Endothelial cell of umbilical vein (primary cell): ENCODE measurements at regions not wholly inside any gene's neighbourhood (a gene's known extent, or its start where the extent isn't known, plus 50 kb on each side); places are given as distances from the start of the nearest gene placed in this dataset.

Source experiments
- BruUV-seq: library from RNA; stranded (reverse); fragments of 400-500 nt; replicated peaks from 2 replicates; lab custom pipeline; 2021; lab: Mats Ljungman, UMichigan
- CTCF ChIA-PET: fragments of 300-600, 350-600 bp; sonication (Branson Sonifier 250); formaldehyde crosslinking; loops from one replicate; lab custom pipeline; 2021; ENCODE audit warnings: antibody characterized with exemption, inconsistent platforms; lab: Charles Lee
- POLR2A ChIA-PET: fragments of 300-600, 350-600 bp; sonication (Branson Sonifier 250); formaldehyde crosslinking; loops from one replicate; lab custom pipeline; 2021; ENCODE audit warnings: antibody characterized with exemption, inconsistent platforms; lab: Charles Lee
- DNase-seq: peaks from one replicate; pipeline ENCODE4 v3.0.0-alpha.2; 2011; ENCODE audit warnings: low read depth, low spot score
- FAIRE-seq: peaks from 2 replicates; lab custom pipeline; 2011; peaks lifted over from hg19 to GRCh38; lab: Jason Lieb, UNC
- H2AFZ ChIP-seq: 2 replicates; pipeline ENCODE4 v1.6.0; 2012; ENCODE audit warnings: low read depth, low read length, control low read depth, inconsistent platforms
- H3K27ac ChIP-seq: 2 replicates; pipeline ENCODE4 v1.5.1; 2011; ENCODE audit warnings: low read depth, mild to moderate bottlenecking, control low read depth, low read length, moderate library complexity; ENCODE audit not compliant: insufficient read depth
- H3K27me3 ChIP-seq, 2 experiments: 2 replicates each; pipeline versions ENCODE4 v1.6.0 to v1.6.1; 2011; ENCODE audit warnings: low read length in 2 of 2, mixed read lengths in 1 of 2; ENCODE audit not compliant: control insufficient read depth in 2 of 2, insufficient read depth in 2 of 2
- H3K36me3 ChIP-seq, 2 experiments: 2 replicates in 1 of 2; 3 replicates in 1 of 2; pipeline ENCODE4 v1.5.1; 2011; ENCODE audit warnings: low read length in 2 of 2, mild to moderate bottlenecking in 1 of 2, moderate library complexity in 1 of 2; ENCODE audit not compliant: control insufficient read depth in 2 of 2, insufficient read depth in 2 of 2; ENCODE audit errors: extremely low read depth in 1 of 2
- H3K4me1 ChIP-seq: 3 replicates; pipeline ENCODE4 v1.5.1; 2011; ENCODE audit warnings: mild to moderate bottlenecking, low read length; ENCODE audit not compliant: control insufficient read depth, insufficient read depth; ENCODE audit errors: extremely low read depth
- H3K4me2 ChIP-seq: 2 replicates; pipeline ENCODE4 v1.6.1; 2011; ENCODE audit warnings: low read length, control low read depth, mixed read lengths; ENCODE audit not compliant: insufficient read depth
- H3K4me3 ChIP-seq, 3 experiments: fragments of 200-600 bp in 1 of 3; sonication (generic), shearing (Covaris generic) in 1 of 3; replicated peaks in 1 of 3; 2 replicates each; pipeline ENCODE4 v1.5.1; 2011 to 2016; ENCODE audit warnings: control low read depth in 3 of 3, low read length in 3 of 3, mild to moderate bottlenecking in 2 of 3, inconsistent platforms in 1 of 3, low read depth in 1 of 3, moderate library complexity in 1 of 3; ENCODE audit not compliant: insufficient read depth in 1 of 3
- H3K79me2 ChIP-seq: 2 replicates; pipeline ENCODE4 v1.6.0; 2012; ENCODE audit warnings: low read length, inconsistent platforms; ENCODE audit not compliant: control insufficient read depth, insufficient read depth
- H3K9ac ChIP-seq: replicated peaks from 2 replicates; pipeline ENCODE3; 2011; ENCODE audit warnings: low read length, control low read depth; ENCODE audit not compliant: insufficient read depth; ENCODE audit errors: extremely low read depth
- H3K9me1 ChIP-seq: replicated peaks from 3 replicates; pipeline ENCODE4 v1.6.0; 2011; ENCODE audit warnings: mild to moderate bottlenecking, low read length; ENCODE audit not compliant: control insufficient read depth, insufficient read depth; ENCODE audit errors: extremely low read depth
- H3K9me3 ChIP-seq: replicated peaks from 2 replicates; pipeline ENCODE4 v1.5.1; 2012; ENCODE audit warnings: low read length, inconsistent platforms; ENCODE audit not compliant: control insufficient read depth, insufficient read depth
- H4K20me1 ChIP-seq: replicated peaks from 2 replicates; pipeline ENCODE3; 2011; ENCODE audit warnings: mild to moderate bottlenecking, low read length; ENCODE audit not compliant: control insufficient read depth, insufficient read depth; ENCODE audit errors: extremely low read depth
- CTCF ChIP-seq, 2 donors: IDR thresholded peaks; 1 replicate in 1 of 2; 2 replicates in 1 of 2; pipeline ENCODE4 v1.5.1; 2011; ENCODE audit warnings: low read length in 2 of 2, mild to moderate bottlenecking in 2 of 2, moderate library complexity in 2 of 2, control low read depth in 1 of 2, inconsistent platforms in 1 of 2, low read depth in 1 of 2; ENCODE audit not compliant: insufficient read depth in 1 of 2; ENCODE audit errors: extremely low read depth in 1 of 2
- EZH2 ChIP-seq: IDR thresholded peaks from 2 replicates; pipeline ENCODE4 v1.6.1; 2012; ENCODE audit warnings: borderline replicate concordance, low read depth, mild to moderate bottlenecking, moderate library complexity, low read length, inconsistent platforms; ENCODE audit not compliant: severe bottlenecking
- FOS ChIP-seq: IDR thresholded peaks from 2 replicates; pipeline ENCODE4 v1.6.1; 2011; ENCODE audit warnings: mild to moderate bottlenecking, low read length, moderate library complexity, borderline replicate concordance; ENCODE audit not compliant: insufficient read depth
- GATA2 ChIP-seq: IDR thresholded peaks from 2 replicates; pipeline ENCODE4 v1.7.0; 2011; ENCODE audit warnings: low read depth, mild to moderate bottlenecking, moderate library complexity, mixed read lengths, low read length; ENCODE audit not compliant: insufficient read length, insufficient read depth
- JUN ChIP-seq: IDR thresholded peaks from 2 replicates; pipeline ENCODE4 v1.6.1; 2011; ENCODE audit warnings: borderline replicate concordance, low read depth; ENCODE audit not compliant: insufficient read length, insufficient read depth
- MAX ChIP-seq: IDR thresholded peaks from 2 replicates; pipeline ENCODE4 v1.6.1; 2011; ENCODE audit not compliant: insufficient read depth, insufficient read length
- MYC ChIP-seq: IDR thresholded peaks from one replicate; pipeline ENCODE4 v1.6.1; 2011; ENCODE audit warnings: mild to moderate bottlenecking, low read depth, low read length
- POLR2A ChIP-seq: IDR thresholded peaks from 2 replicates; pipeline ENCODE4 v1.6.1; 2012; ENCODE audit warnings: low read depth, mild to moderate bottlenecking, control low read depth, low read length
- POLR2AphosphoS5 ChIP-seq: IDR thresholded peaks from 2 replicates; pipeline ENCODE4 v1.6.1; 2012; ENCODE audit warnings: low read depth, mild to moderate bottlenecking, control low read depth, low read length, moderate library complexity; ENCODE audit not compliant: insufficient read depth
- dilution Hi-C: fragments of 300-500 bp; cut with MboI; formaldehyde crosslinking; loops from one replicate; pipeline ENCODE4 v1.15.0; 2019; ENCODE audit warnings: low sequenced_read_pairs; ENCODE audit not compliant: extremely low pct_ligation_motif_present
- intact Hi-C: fragments of 100-400 bp; cut with micrococcal nuclease; formaldehyde crosslinking; loops from one replicate; pipeline ENCODE4 v1.10.0; 2022

DNA sequence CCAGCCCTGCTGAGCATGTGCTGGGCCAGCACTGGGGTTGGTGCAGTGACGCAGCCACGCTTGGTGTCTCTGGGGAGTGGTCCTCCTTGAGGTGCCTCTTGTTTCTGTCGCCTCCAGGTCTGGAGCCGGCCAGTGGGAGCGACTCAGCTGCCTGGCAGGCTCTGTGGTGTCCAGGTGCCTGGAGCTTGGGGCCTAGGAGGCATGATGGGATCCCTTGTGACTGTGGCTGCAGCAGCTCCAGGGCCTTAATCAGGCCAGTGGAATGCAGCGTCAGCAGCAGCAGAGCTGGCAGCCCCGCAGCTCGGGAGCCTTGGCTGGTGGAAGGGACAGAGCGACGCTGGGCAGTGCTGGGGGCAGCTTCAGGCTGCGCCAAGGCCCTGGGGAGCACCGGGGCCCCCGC lies 74.7 kb upstream of the CIBAR2 start:
- no peak overlapping the region for H3K4me3 ChIP-seq
- peaks cover 6% of the 10 kb centered on the region for H3K9me3 ChIP-seq
- H2AFZ ChIP-seq: no peak overlapping the region
- FAIRE-seq: no peak
- H3K79me2 ChIP-seq: no peaks in the 10 kb centered on the region
- no peaks in the 10 kb centered on the region for H3K9me1 ChIP-seq
- BruUV-seq: no TSS peak
- DNase-seq: no peak
- H3K4me2 ChIP-seq: no peak overlapping the region
- H3K4me1 ChIP-seq: no peaks in the 10 kb centered on the region
- dilution Hi-C loops (no loop called here), intact Hi-C loops (no loop called here)
- H4K20me1 ChIP-seq: no peaks in the 10 kb centered on the region
- no peaks in the 10 kb centered on the region for H3K27me3 ChIP-seq
- peaks cover 0 to 3% of the 10 kb centered on the region in 2 experiments for H3K36me3 ChIP-seq
- CTCF ChIA-PET: interaction anchor here (1.9 kb wide), 1 partner anchor 15 kb away, joined by 7 read pairs; no protein-coding TSS in a partner anchor
- no peak overlapping the region for H3K9ac ChIP-seq
- TF ChIP-seq MAX (no peak), MYC (no peak), POLR2A (no peak), EZH2 (no peak), FOS (no peak), POLR2AphosphoS5 (no peak), GATA2 (no peak), JUN (no peak), CTCF (IDR thresholded peaks at IDR 0.05; ENCODE audit: extremely low read depth in 1 of 2, insufficient read depth in 1 of 2, low read depth in 1 of 2, low read length in 2 of 2) (no peak)
- no peak overlapping the region for H3K27ac ChIP-seq
- POLR2A ChIA-PET: no interaction called here
